Nucleus accumbens (tissue), 56 donors: ENCODE measurements at regions not wholly inside any gene's neighbourhood (a gene's known extent, or its start where the extent isn't known, plus 50 kb on each side); places are given as distances from the start of the nearest gene placed in this dataset.
A peak's percentile ranks its signal among the peaks of the same experiment; 100 is the strongest.

Experiments
- DNase-seq, 56 donors: peaks; one replicate each; lab custom pipeline; 2025; lab: John Stamatoyannopoulos, UW

- no peak for DNase-seq
These were observed 234.4 kb upstream of the MTNR1B start for GRCh38 chr11:92735039-92735438.

GRCh38 chr11:92738276-92738675, 231.2 kb upstream of the MTNR1B start:
- DNase-seq = no peak

- DNase-seq = no peak
These were observed 230.4 kb upstream of the MTNR1B start for GRCh38 chr11:92739041-92739440.

- no peak for DNase-seq
These were observed 230.0 kb upstream of the MTNR1B start for GRCh38 chr11:92739491-92739890.

- DNase-seq = no peak
These were observed 229.2 kb upstream of the MTNR1B start for GRCh38 chr11:92740276-92740675.

GRCh38 chr11:92744929-92745585, 224.4 kb upstream of the MTNR1B start:
- peak in 4 of 56 donors; percentile 12 to 37 (median 21) for DNase-seq

- no peak for DNase-seq
These were observed 218.7 kb upstream of the MTNR1B start for GRCh38 chr11:92750794-92751193.

- DNase-seq = no peak
These were observed 217.9 kb upstream of the MTNR1B start for GRCh38 chr11:92751594-92751993.

GRCh38 chr11:92752122-92752521, 217.3 kb upstream of the MTNR1B start:
- no peak for DNase-seq

GRCh38 chr11:92753161-92753560, 216.3 kb upstream of the MTNR1B start:
- DNase-seq = peak in 3 of 56 donors; percentile 17 to 50 (median 48)

GRCh38 chr11:92758241-92758780, 211.1 kb upstream of the MTNR1B start:
- no peak for DNase-seq

GRCh38 chr11:92759571-92760214, 209.8 kb upstream of the MTNR1B start:
- DNase-seq = no peak

GRCh38 chr11:92762121-92762540, 207.3 kb upstream of the MTNR1B start:
- DNase-seq = no peak

GRCh38 chr11:92763336-92763735, 206.1 kb upstream of the MTNR1B start:
- DNase-seq = no peak

GRCh38 chr11:92764128-92764527, 205.3 kb upstream of the MTNR1B start:
- DNase-seq = no peak

- DNase-seq = no peak
These were observed 204.2 kb upstream of the MTNR1B start for GRCh38 chr11:92765082-92765840.

GRCh38 chr11:92765965-92766371, 203.5 kb upstream of the MTNR1B start:
- peak in 12 of 56 donors; percentile 3 to 51 (median 23) for DNase-seq

GRCh38 chr11:92766698-92767097, 202.8 kb upstream of the MTNR1B start:
- no peak for DNase-seq

GRCh38 chr11:92767416-92767815, 202.0 kb upstream of the MTNR1B start:
- DNase-seq = no peak

- no peak for DNase-seq
These were observed 201.2 kb upstream of the MTNR1B start for GRCh38 chr11:92768121-92768840.

GRCh38 chr11:92769112-92769511, 200.3 kb upstream of the MTNR1B start:
- DNase-seq = no peak
